ENCODE measurements at regions not wholly inside any gene's neighbourhood (a gene's known extent, or its start where the extent isn't known, plus 50 kb on each side); places are given as distances from the start of the nearest gene placed in this dataset.

DNA sequence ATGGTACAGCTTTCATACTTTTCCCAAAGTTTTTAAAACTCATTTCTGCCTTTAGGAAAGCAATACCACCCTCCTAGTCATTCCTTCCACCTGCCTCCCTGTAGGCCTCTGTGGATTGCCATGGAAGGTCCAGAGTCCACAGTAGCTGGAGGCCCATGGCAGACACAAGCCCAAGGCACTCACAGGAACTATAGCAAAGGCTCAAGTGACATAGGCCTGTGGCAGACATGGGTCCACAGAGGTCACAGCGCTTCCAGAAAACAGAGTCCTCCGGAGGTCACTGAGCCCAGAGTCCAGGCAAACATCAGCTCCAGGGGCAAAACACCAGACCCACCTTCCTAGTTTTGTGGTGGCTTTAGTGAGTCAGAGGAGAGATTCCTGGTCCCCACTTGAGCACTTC lies 147.6 kb upstream of the ATP6AP2 start:
- TF ChIP-seq EZH2 (IDR thresholded peaks at IDR 0.05; ENCODE audit: borderline replicate concordance, low read depth, low read length, severe bottlenecking): no peak
- no peak for TF ChIP-seq CTCF (IDR thresholded peaks at IDR 0.05; ENCODE audit: borderline replicate concordance, extremely low read depth, low read length, poor library complexity, severe bottlenecking)
